ENCODE measurements at regions not wholly inside any gene's neighbourhood (a gene's known extent, or its start where the extent isn't known, plus 50 kb on each side); places are given as distances from the start of the nearest gene placed in this dataset.
A peak's percentile ranks its signal among the peaks of the same experiment; 100 is the strongest.
"Not testable (repeated sequence)": the region's sequence is repeated elsewhere in the genome, so short reads cannot be mapped to it uniquely, and the experiment has no call there.

GRCh38 chr6:119764927-119765681 is 415.5 kb upstream of the MAN1A1 start:
- DNase-seq: no peak

- DNase-seq: no peak
Observed at GRCh38 chr6:119760046-119760445, 410.5 kb upstream of the MAN1A1 start.

GRCh38 chr6:119758385-119758784 is 408.8 kb upstream of the MAN1A1 start:
- no peak for DNase-seq

- DNase-seq: no peak
Observed at GRCh38 chr6:119757467-119757866, 407.9 kb upstream of the MAN1A1 start.

GRCh38 chr6:119749335-119749734 is 399.8 kb upstream of the MAN1A1 start:
- DNase-seq: no peak

GRCh38 chr6:119748535-119748934 is 399.0 kb upstream of the MAN1A1 start:
- not testable (repeated sequence) for DNase-seq

- DNase-seq: peak; percentile 30
Observed at GRCh38 chr6:119742188-119742803, 392.7 kb upstream of the MAN1A1 start.

- no peak for DNase-seq
Observed at GRCh38 chr6:119739769-119740168, 390.2 kb upstream of the MAN1A1 start.

GRCh38 chr6:119738425-119738824 is 388.9 kb upstream of the MAN1A1 start:
- DNase-seq: no peak

- no peak for DNase-seq
Observed at GRCh38 chr6:119736296-119737021, 386.9 kb upstream of the MAN1A1 start.

- no peak for DNase-seq
Observed at GRCh38 chr6:119735530-119735929, 386.0 kb upstream of the MAN1A1 start.

- no peak for DNase-seq
Observed at GRCh38 chr6:119734227-119734626, 384.7 kb upstream of the MAN1A1 start.

- DNase-seq: no peak
Observed at GRCh38 chr6:119728935-119729334, 379.4 kb upstream of the MAN1A1 start.

- DNase-seq: no peak
Observed at GRCh38 chr6:119728220-119728750, 378.7 kb upstream of the MAN1A1 start.

- DNase-seq: no peak
Observed at GRCh38 chr6:119727504-119728219, 378.1 kb upstream of the MAN1A1 start.

GRCh38 chr6:119726912-119727311 is 377.4 kb upstream of the MAN1A1 start:
- not testable (repeated sequence) for DNase-seq

GRCh38 chr6:119726086-119726485 is 376.5 kb upstream of the MAN1A1 start:
- no peak for DNase-seq

GRCh38 chr6:119720160-119720559 is 370.6 kb upstream of the MAN1A1 start:
- DNase-seq: no peak

- DNase-seq: no peak
Observed at GRCh38 chr6:119717942-119718341, 368.4 kb upstream of the MAN1A1 start.

- DNase-seq: no peak
Observed at GRCh38 chr6:119716668-119717270, 367.2 kb upstream of the MAN1A1 start.

- DNase-seq: no peak
Observed at GRCh38 chr6:119713903-119714302, 364.3 kb upstream of the MAN1A1 start.

GRCh38 chr6:119686644-119687043 is 337.1 kb upstream of the MAN1A1 start:
- no peak for DNase-seq
